ENCODE measurements at regions not wholly inside any gene's neighbourhood (a gene's known extent, or its start where the extent isn't known, plus 50 kb on each side); places are given as distances from the start of the nearest gene placed in this dataset.

GRCh38 chr3:70506775-70507174 lies 194.3 kb upstream of the MDFIC2 start:
- Histone ChIP-seq H3K79me2 (ENCODE audit: insufficient read depth, low read length) (no peaks in the 10 kb centered on the region), H4K20me1 (ENCODE audit: insufficient read depth) (no peaks in the 10 kb centered on the region), H3K9me2 (ENCODE audit: insufficient read depth) (no peaks in the 10 kb centered on the region), H3K4me2 (ENCODE audit: low read length) (no peak overlapping the region), H3K9me3 (ENCODE audit: control insufficient read depth in 1 of 2, insufficient read depth in 1 of 2, low read depth in 1 of 2, low read length in 2 of 2) (no peaks in the 10 kb centered on the region; a peak in 1 of 4 replicates), H3K27ac (ENCODE audit: low read depth, low read length) (no peak overlapping the region), H3K4me1 (ENCODE audit: control insufficient read depth in 1 of 2, insufficient read depth in 2 of 2, low read length in 2 of 2) (no peaks in the 10 kb centered on the region), H3K36me3 (ENCODE audit: control insufficient read depth in 1 of 2, insufficient read depth in 2 of 2, low read length in 2 of 2) (no peaks in the 10 kb centered on the region), H3K9ac (ENCODE audit: low read length) (no peak overlapping the region), H3K4me3 (replicated peaks in 1 of 2; ENCODE audit: low read depth in 1 of 2, low read length in 2 of 2) (no peak overlapping the region), H3K27me3 (ENCODE audit: insufficient read depth, low read length) (no peaks in the 10 kb centered on the region), H2AFZ (ENCODE audit: low read depth, low read length, poor library complexity, severe bottlenecking) (no peak overlapping the region)
- intact Hi-C loops (cut with micrococcal nuclease), result no loop called here
- CTCF ChIA-PET, result no interaction called here
- ATAC-seq, result no peak
- RAD21 ChIA-PET (ENCODE audit: low non-redundant PET in 1 of 2, low total read pairs in 2 of 2, uncharacterized antibody in 2 of 2, unreplicated experiment in 2 of 2), result no interaction called here
- TF ChIP-seq ELF1 (IDR thresholded peaks at IDR 0.05; ENCODE audit: borderline replicate concordance, low read depth), result no peak
- TF ChIP-seq EZH2 (IDR thresholded peaks at IDR 0.05), result no peak
- TF ChIP-seq RAD21 (IDR thresholded peaks at IDR 0.05; ENCODE audit: low read depth), result no peak
- TF ChIP-seq SRF (IDR thresholded peaks at IDR 0.05; ENCODE audit: low read depth), result no peak
- no peak for TF ChIP-seq JUND (IDR thresholded peaks at IDR 0.05)
- no peak for TF ChIP-seq POLR2A (IDR thresholded peaks at IDR 0.05; ENCODE audit: borderline replicate concordance, extremely low read depth, insufficient read depth, insufficient read length)
- TF ChIP-seq YY1 (IDR thresholded peaks at IDR 0.05; ENCODE audit: extremely low read depth, insufficient replicate concordance, low read depth, low read length), result no peak
- no peak for TF ChIP-seq ZBTB33 (IDR thresholded peaks at IDR 0.05; ENCODE audit: extremely low read depth, insufficient replicate concordance, low read length)
- TF ChIP-seq ATF3 (IDR thresholded peaks at IDR 0.05), result no peak
- TF ChIP-seq TCF7L2 (IDR thresholded peaks at IDR 0.05; ENCODE audit: borderline replicate concordance, extremely low read depth, insufficient read depth, insufficient read length), result no peak
- no peak for TF ChIP-seq FOSL1 (IDR thresholded peaks at IDR 0.05; ENCODE audit: low read depth)
- TF ChIP-seq EZH2phosphoT487 (IDR thresholded peaks at IDR 0.05; ENCODE audit: borderline replicate concordance), result no peak
- no peak for TF ChIP-seq REST (IDR thresholded peaks at IDR 0.05; ENCODE audit: low read depth)
- TF ChIP-seq ZFX (IDR thresholded peaks at IDR 0.05), result no peak
- no peak for TF ChIP-seq SP1 (IDR thresholded peaks at IDR 0.05; ENCODE audit: low read depth)
- no peak for TF ChIP-seq SIN3A (IDR thresholded peaks at IDR 0.05; ENCODE audit: low read depth)
- TF ChIP-seq CTCF (IDR thresholded peaks at IDR 0.05 in 2 of 3, conservative IDR thresholded peaks at IDR 0.05 in 1 of 3; ENCODE audit: borderline replicate concordance in 1 of 3, insufficient read depth in 1 of 3, low read depth in 2 of 3, low read length in 2 of 3), result no peak
- POLR2A ChIA-PET, result no interaction called here
- no TSS peak for BruUV-seq (replicated peaks)
- no peak for DNase-seq (ENCODE audit: low read depth, low spot score)
